BLaER1 treated with 17β-estradiol and CSF1 and Interleukin-3, amounts not matched to agents 10 nM and 100 nM (cell line): ENCODE measurements at regions not wholly inside any gene's neighbourhood (a gene's known extent, or its start where the extent isn't known, plus 50 kb on each side); places are given as distances from the start of the nearest gene placed in this dataset.
A peak's percentile ranks its signal among the peaks of the same experiment; 100 is the strongest.

Experiments used
- H3K27ac ChIP-seq, 11 experiments: shearing (Covaris generic); formaldehyde crosslinking; 2 replicates each; pipeline ENCODE4 v1.8.1; 2022
- H3K27me3 ChIP-seq, 11 experiments: shearing (Covaris generic); formaldehyde crosslinking; 2 replicates each; pipeline ENCODE4 v1.8.1; 2022
- H3K36me3 ChIP-seq, 11 experiments: shearing (Covaris generic); formaldehyde crosslinking; 2 replicates each; pipeline ENCODE4 v1.8.1; 2022
- H3K4me1 ChIP-seq, 10 experiments: shearing (Covaris generic); formaldehyde crosslinking; 2 replicates each; pipeline ENCODE4 v1.8.1; 2022
- H3K4me2 ChIP-seq, 11 experiments: shearing (Covaris generic); formaldehyde crosslinking; 2 replicates each; pipeline ENCODE4 v1.8.1; 2022
- H3K4me3 ChIP-seq, 10 experiments: shearing (Covaris generic); formaldehyde crosslinking; 2 replicates each; pipeline ENCODE4 v1.8.1; 2022
- H3K9ac ChIP-seq, 11 experiments: shearing (Covaris generic); formaldehyde crosslinking; 2 replicates each; pipeline ENCODE4 v1.8.1; 2022
- H3K9me3 ChIP-seq, 11 experiments: shearing (Covaris generic); formaldehyde crosslinking; replicated peaks in 1 of 11; 2 replicates each; pipeline ENCODE4 v1.8.1; 2022
- H4K20me1 ChIP-seq, 11 experiments: shearing (Covaris generic); formaldehyde crosslinking; 2 replicates each; pipeline ENCODE4 v1.8.1; 2022
- Cebpa-rat ChIP-seq, 11 experiments: shearing (Covaris generic); IDR thresholded peaks; 2 replicates each; pipeline ENCODE4 v1.8.1; 2022

DNA sequence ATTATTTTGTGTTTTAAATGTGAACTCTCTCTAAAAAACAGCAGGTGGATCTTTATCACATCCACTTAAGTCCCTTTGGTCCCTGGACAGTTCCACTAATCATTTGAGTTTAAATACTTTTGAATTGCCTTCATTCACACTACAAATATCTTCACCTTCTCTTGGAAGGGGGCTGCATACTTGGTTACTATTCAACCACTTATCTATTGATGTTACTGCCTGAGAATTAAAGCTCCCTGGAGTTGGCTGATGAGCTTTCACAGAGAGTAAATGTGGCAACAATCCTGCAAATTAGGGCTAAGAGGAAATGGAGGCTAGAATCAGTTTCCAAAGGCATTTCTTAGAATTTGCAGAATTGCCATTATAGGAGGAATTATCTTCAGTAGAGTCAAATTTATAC lies 180.4 kb downstream of the ST8SIA4 start:
- Histone ChIP-seq H3K27ac (no peak overlapping the region; a peak in 1 of 22 replicates), H3K4me1 (peaks cover 0 to 17% (median 0%) of the 10 kb centered on the region in 10 experiments; a peak in 4 of 20 replicates), H4K20me1 (no peaks in the 10 kb centered on the region), H3K9ac (no peak overlapping the region), H3K9me3 (no peaks in the 10 kb centered on the region), H3K27me3 (no peaks in the 10 kb centered on the region), H3K4me3 (no peak overlapping the region), H3K36me3 (no peaks in the 10 kb centered on the region), H3K4me2 (peak overlapping the region in 2 of 11 experiments; percentile 37 to 47; a peak in 3 of 22 replicates)
- TF ChIP-seq Cebpa-rat (IDR thresholded peaks at IDR 0.05), result no peak

DNA sequence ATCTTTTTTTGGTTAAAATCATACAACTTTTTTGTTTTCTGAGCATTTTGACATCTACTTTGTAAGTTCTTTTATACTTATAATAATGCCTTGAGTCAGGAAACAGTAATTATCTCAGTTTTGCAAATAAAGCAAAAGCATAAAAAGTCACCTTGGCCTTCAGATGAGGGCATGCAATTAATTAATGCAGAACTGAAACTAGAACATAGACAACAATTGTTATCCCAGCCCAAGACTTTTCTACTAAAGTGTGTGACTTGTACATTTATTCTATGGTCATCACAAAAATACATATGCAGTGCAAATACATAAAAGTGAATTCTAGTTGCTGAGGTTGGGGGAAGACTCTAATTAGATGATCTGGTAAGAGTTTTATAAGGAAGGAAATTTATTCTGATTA lies 179.9 kb downstream of the ST8SIA4 start:
- H3K27ac ChIP-seq, result no peak overlapping the region
- no peaks in the 10 kb centered on the region for H4K20me1 ChIP-seq
- TF ChIP-seq Cebpa-rat (IDR thresholded peaks at IDR 0.05), result no peak
- no peaks in the 10 kb centered on the region for H3K9me3 ChIP-seq
- H3K9ac ChIP-seq, result no peak overlapping the region
- H3K36me3 ChIP-seq, result no peaks in the 10 kb centered on the region
- H3K27me3 ChIP-seq, result no peaks in the 10 kb centered on the region
- peaks cover 0 to 17% (median 0%) of the 10 kb centered on the region in 10 experiments; a peak in 4 of 20 replicates for H3K4me1 ChIP-seq
- no peak overlapping the region for H3K4me3 ChIP-seq
- H3K4me2 ChIP-seq, result peak overlapping the region in 2 of 11 experiments; percentile 8 to 47; a peak in 3 of 22 replicates

DNA sequence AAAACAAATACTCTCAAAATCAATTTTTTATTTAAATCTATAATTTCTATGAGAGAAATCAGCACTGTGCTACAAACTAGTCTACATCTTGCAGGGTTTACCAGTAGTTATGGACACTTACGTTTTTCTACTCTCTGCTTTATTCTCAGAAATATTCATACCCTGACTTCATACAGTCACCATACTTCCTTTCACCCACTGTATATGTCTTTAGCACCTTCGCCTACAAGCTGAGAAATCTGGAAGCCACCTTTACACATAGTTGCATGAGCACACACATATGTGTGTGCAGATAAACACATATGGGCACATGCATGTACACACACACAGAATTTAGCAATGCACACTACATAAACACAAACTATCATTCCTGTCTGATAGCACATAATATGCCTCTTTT lies 177.0 kb downstream of the ST8SIA4 start:
- H3K9ac ChIP-seq, result no peak overlapping the region
- no peaks in the 10 kb centered on the region for H4K20me1 ChIP-seq
- H3K9me3 ChIP-seq, result no peaks in the 10 kb centered on the region
- no peaks in the 10 kb centered on the region for H3K36me3 ChIP-seq
- H3K27me3 ChIP-seq, result no peaks in the 10 kb centered on the region
- TF ChIP-seq Cebpa-rat (IDR thresholded peaks at IDR 0.05), result no peak
- H3K4me3 ChIP-seq, result no peak overlapping the region
- no peak overlapping the region for H3K4me2 ChIP-seq
- no peak overlapping the region for H3K27ac ChIP-seq
- H3K4me1 ChIP-seq, result peaks cover 0 to 36% (median 0%) of the 10 kb centered on the region in 10 experiments; a peak in 5 of 20 replicates

DNA sequence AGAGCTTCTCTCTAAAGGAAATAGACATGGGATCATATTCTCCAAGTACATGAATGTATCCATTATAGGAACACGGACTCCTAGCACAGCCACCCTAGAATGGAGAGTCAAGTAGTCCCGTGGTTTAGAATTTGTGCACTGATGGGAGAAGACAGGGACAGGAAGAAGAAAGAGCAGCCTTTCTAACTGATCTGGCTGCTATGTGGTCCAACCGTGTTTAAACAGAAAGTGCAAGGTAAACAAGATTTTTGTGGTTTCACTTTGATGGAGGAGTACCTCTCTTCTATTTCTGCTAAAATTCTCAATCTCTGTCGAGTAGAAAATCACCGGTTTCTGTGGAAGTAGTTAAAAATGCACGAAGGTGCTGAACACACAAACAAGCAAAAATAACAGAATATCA lies 171.3 kb downstream of the ST8SIA4 start:
- peak overlapping the region in 10 of 11 experiments; percentile 8 to 76 (median 32); a peak in 14 of 22 replicates for H3K4me2 ChIP-seq
- H3K9me3 ChIP-seq, result no peaks in the 10 kb centered on the region
- H3K36me3 ChIP-seq, result no peaks in the 10 kb centered on the region
- no peak for TF ChIP-seq Cebpa-rat (IDR thresholded peaks at IDR 0.05)
- H3K4me3 ChIP-seq, result peak overlapping the region in 2 of 10 experiments; percentile 18 to 20; a peak in 1 of 20 replicates
- H3K9ac ChIP-seq, result peak overlapping the region in 2 of 11 experiments; percentile 17 to 38; a peak in 1 of 22 replicates
- peak overlapping the region in 2 of 11 experiments; percentile 2 to 23; a peak in 2 of 22 replicates for H3K27ac ChIP-seq
- H3K4me1 ChIP-seq, result peaks cover 0 to 37% (median 2%) of the 10 kb centered on the region in 10 experiments; a peak in 7 of 20 replicates
- no peaks in the 10 kb centered on the region for H3K27me3 ChIP-seq
- no peaks in the 10 kb centered on the region for H4K20me1 ChIP-seq

DNA sequence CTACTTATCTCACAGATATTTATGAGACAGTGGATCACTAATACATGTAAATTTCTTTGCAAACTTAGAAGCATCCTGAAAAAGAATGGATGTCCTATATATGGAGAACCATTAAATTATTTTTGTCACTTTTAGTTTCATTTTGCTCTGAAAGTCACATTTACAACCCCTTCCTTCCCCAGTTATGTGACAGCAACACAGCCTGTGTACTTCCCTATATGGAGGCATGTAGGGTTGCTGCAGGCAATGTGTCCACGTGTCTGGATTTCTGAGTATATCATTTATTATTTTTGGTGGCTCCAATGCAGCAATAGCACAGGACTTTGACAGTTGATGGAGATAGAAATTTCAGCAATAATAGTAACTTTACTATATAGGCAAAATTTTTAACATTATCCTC lies 156.4 kb downstream of the ST8SIA4 start:
- no peaks in the 10 kb centered on the region for H3K9me3 ChIP-seq
- H3K4me3 ChIP-seq, result peak overlapping the region in 1 of 10 experiments; percentile 28; a peak in 3 of 20 replicates
- no peaks in the 10 kb centered on the region for H3K36me3 ChIP-seq
- H4K20me1 ChIP-seq, result no peaks in the 10 kb centered on the region
- no peak for TF ChIP-seq Cebpa-rat (IDR thresholded peaks at IDR 0.05)
- peaks cover 0 to 28% (median 8%) of the 10 kb centered on the region in 10 experiments; a peak in 10 of 20 replicates for H3K4me1 ChIP-seq
- no peak overlapping the region for H3K9ac ChIP-seq
- H3K4me2 ChIP-seq, result peak overlapping the region in 8 of 11 experiments; percentile 19 to 79 (median 39); a peak in 11 of 22 replicates
- H3K27me3 ChIP-seq, result no peaks in the 10 kb centered on the region
- H3K27ac ChIP-seq, result peak overlapping the region in 3 of 11 experiments; percentile 12 to 43 (median 42); a peak in 4 of 22 replicates

DNA sequence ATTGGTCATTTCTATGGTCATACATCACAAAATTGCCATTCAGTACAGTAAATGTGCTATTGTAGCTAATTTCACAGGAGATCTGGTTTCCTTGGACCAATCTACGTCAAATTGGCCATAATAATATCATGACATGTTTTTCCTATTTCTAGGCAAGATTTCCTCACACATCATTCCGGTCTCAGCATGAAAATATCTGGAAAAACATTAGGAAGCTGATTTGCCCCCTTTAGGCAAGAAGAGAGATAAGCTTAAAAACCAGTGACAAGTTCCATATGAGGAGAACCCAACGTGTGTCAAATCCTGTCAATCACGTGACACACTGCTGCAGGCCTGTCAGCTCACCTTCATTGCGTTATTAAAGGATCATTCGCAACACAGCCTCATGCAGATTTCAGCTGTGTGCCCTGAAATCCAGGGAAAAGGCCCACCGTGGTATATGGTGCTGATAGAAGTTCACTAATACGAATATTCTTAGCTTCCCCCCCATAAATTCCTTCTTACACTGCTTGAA lies 153.3 kb downstream of the ST8SIA4 start:
- H3K36me3 ChIP-seq, result no peaks in the 10 kb centered on the region
- H3K4me2 ChIP-seq, result no peak overlapping the region
- no peaks in the 10 kb centered on the region for H3K27me3 ChIP-seq
- no peak for TF ChIP-seq Cebpa-rat (IDR thresholded peaks at IDR 0.05)
- no peak overlapping the region for H3K9ac ChIP-seq
- no peaks in the 10 kb centered on the region for H3K9me3 ChIP-seq
- no peaks in the 10 kb centered on the region for H4K20me1 ChIP-seq
- H3K4me3 ChIP-seq, result no peak overlapping the region
- H3K4me1 ChIP-seq, result peaks cover 0 to 27% (median 8%) of the 10 kb centered on the region in 10 experiments; a peak in 10 of 20 replicates
- no peak overlapping the region for H3K27ac ChIP-seq

DNA sequence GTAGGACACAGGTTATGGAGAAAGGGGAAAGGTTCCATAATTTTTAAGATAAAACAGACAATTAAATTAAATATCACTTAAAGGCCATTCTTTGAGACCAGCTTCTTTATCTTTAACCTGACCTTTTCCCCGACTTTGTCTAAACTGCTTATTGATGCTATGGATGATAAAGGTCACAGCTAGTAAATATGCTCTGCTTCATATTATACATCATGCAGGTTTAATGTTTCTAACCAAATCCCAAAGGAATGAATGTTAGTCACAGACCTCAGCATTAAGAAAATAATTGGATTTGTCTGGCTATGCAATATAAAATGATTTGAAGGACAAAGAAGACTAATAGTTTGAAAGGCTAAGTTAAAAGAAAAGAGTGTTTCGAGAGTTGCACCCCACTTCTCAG lies 147.6 kb downstream of the ST8SIA4 start:
- no peaks in the 10 kb centered on the region for H3K4me1 ChIP-seq
- H3K4me3 ChIP-seq, result no peak overlapping the region
- TF ChIP-seq Cebpa-rat (IDR thresholded peaks at IDR 0.05), result no peak
- no peak overlapping the region for H3K9ac ChIP-seq
- H3K9me3 ChIP-seq, result no peaks in the 10 kb centered on the region
- H3K27me3 ChIP-seq, result no peaks in the 10 kb centered on the region
- H3K27ac ChIP-seq, result no peak overlapping the region
- no peaks in the 10 kb centered on the region for H4K20me1 ChIP-seq
- no peaks in the 10 kb centered on the region for H3K36me3 ChIP-seq
- H3K4me2 ChIP-seq, result no peak overlapping the region
